ENCODE measurements at regions not wholly inside any gene's neighbourhood (a gene's known extent, or its start where the extent isn't known, plus 50 kb on each side); places are given as distances from the start of the nearest gene placed in this dataset.

GRCh38 chr2:75915851-75916634 is 205.3 kb upstream of the GCFC2 start:
- Histone ChIP-seq H3K9me3 (ENCODE audit: low read length) (no peaks in the 10 kb centered on the region), H3K4me1 (ENCODE audit: insufficient read depth, low read length) (no peaks in the 10 kb centered on the region), H4K20me1 (ENCODE audit: insufficient read depth, low read length) (no peaks in the 10 kb centered on the region), H3K79me2 (ENCODE audit: insufficient read depth, low read length) (no peaks in the 10 kb centered on the region), H2AFZ (ENCODE audit: low read length) (no peak overlapping the region), H3K27ac (ENCODE audit: extremely low read length, insufficient read depth, low read length) (no peak overlapping the region), H3K4me2 (ENCODE audit: low read depth, low read length) (no peak overlapping the region), H3K36me3 (replicated peaks in 1 of 2; ENCODE audit: control insufficient read depth in 1 of 2, insufficient read depth in 2 of 2, low read length in 2 of 2) (no peaks in the 10 kb centered on the region), H3K9ac (ENCODE audit: insufficient read depth, low read depth, low read length) (no peak overlapping the region), H3K4me3 (replicated peaks in 1 of 3; ENCODE audit: insufficient read depth in 1 of 3, low read depth in 2 of 3, low read length in 3 of 3) (no peak overlapping the region), H3K27me3 (ENCODE audit: control insufficient read depth in 1 of 2, insufficient read depth in 2 of 2, low read length in 2 of 2) (no peaks in the 10 kb centered on the region)
- no peak for DNase-seq (ENCODE audit: low spot score)
- in situ Hi-C loops (cut with HindIII; ENCODE audit: extremely low pct_ligation_motif_present, low pct_unique_long_range_greater_than_20kb) = no loop called here
- ChIA-PET POLR2A (no interaction called here), CTCF (ENCODE audit: low intra/inter-chr PET ratio, low total read pairs) (no interaction called here)
- no peak for ATAC-seq
- intact Hi-C loops (cut with micrococcal nuclease; ENCODE audit: unreplicated experiment) = no loop called here
- no TSS peak for BruUV-seq (replicated peaks)
- no peak for FAIRE-seq
- 7% methylated on average over 5 of the region's 5 CpGs for WGBS (ENCODE audit: low lambda C conversion rate)
- no peak for TF ChIP-seq ZNF766 (CRISPR knock-in tag; IDR thresholded peaks at IDR 0.05; ENCODE audit: borderline replicate concordance)
- TF ChIP-seq FLYWCH1 (CRISPR knock-in tag; IDR thresholded peaks at IDR 0.05) = no peak
- no peak for TF ChIP-seq HMG20B (CRISPR knock-in tag; conservative IDR thresholded peaks at IDR 0.05)
- no peak for TF ChIP-seq ZBTB37 (CRISPR knock-in tag; IDR thresholded peaks at IDR 0.05)
- TF ChIP-seq NFAT5 (CRISPR knock-in tag; IDR thresholded peaks at IDR 0.05) = no peak
- TF ChIP-seq RAD21 (CRISPR knock-in tag; IDR thresholded peaks at IDR 0.05) = no peak
- no peak for TF ChIP-seq ZNF558 (CRISPR knock-in tag; IDR thresholded peaks at IDR 0.05; ENCODE audit: borderline replicate concordance)
- TF ChIP-seq ZNF224 (CRISPR knock-in tag; IDR thresholded peaks at IDR 0.05) = no peak
- no peak for TF ChIP-seq ZBTB8A (CRISPR knock-in tag; IDR thresholded peaks at IDR 0.05; ENCODE audit: borderline replicate concordance, low read depth)
- TF ChIP-seq SYNCRIP (IDR thresholded peaks at IDR 0.05; ENCODE audit: insufficient read depth, low read depth, low read length) = no peak
- TF ChIP-seq ZSCAN25 (CRISPR knock-in tag; IDR thresholded peaks at IDR 0.05) = no peak
